ENCODE measurements at regions not wholly inside any gene's neighbourhood (a gene's known extent, or its start where the extent isn't known, plus 50 kb on each side); places are given as distances from the start of the nearest gene placed in this dataset.
"Not testable (repeated sequence)": the region's sequence is repeated elsewhere in the genome, so short reads cannot be mapped to it uniquely, and the experiment has no call there.

DNA sequence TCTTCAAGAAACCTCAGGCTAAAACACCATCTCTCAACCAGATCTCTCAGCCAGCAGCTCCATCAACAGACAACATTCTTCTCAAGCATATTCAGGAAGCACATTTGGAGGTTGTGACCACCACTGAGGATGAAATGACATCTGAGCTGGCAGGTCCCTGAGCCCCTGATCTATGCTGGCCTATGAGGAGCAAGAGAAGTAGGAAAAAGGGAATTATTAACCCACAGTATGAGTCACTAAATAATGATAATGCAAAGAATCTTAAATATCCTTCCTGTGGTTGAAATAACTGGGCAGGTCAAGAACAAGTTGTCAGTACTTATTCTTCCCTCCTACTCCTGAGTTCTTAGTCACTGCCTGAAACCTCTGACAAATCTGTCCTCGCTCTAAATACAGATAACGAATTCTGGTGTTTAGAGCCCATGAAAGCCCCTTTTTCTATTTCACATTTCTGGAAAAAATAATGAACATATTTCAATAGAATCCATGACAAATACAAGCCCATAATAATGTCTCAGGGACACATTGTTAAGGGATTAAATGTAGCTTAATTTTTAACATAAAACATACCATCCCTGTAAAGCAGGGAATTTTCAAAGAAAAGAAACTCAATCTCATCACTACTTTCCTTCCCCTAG lies 225.8 kb upstream of the IRS2 start:
- DNase-seq (ENCODE audit: low read depth in 3 of 3, low spot score in 2 of 3), result no peak

GRCh38 chr13:110010404-110011138 lies 224.2 kb upstream of the IRS2 start:
- DNase-seq (ENCODE audit: low read depth in 3 of 3, low spot score in 2 of 3), result no peak

- DNase-seq (ENCODE audit: low read depth in 3 of 3, low spot score in 2 of 3), result no peak
These were observed 222.4 kb upstream of the IRS2 start for GRCh38 chr13:110008816-110009215.

GRCh38 chr13:110006304-110006703 lies 219.9 kb upstream of the IRS2 start:
- DNase-seq (ENCODE audit: low read depth in 3 of 3, low spot score in 2 of 3), result no peak

GRCh38 chr13:110005563-110005962 lies 219.2 kb upstream of the IRS2 start:
- DNase-seq (ENCODE audit: low read depth in 3 of 3, low spot score in 2 of 3), result no peak

- no peak for DNase-seq (ENCODE audit: low read depth in 3 of 3, low spot score in 2 of 3)
These were observed 218.4 kb upstream of the IRS2 start for GRCh38 chr13:110004814-110005213.

- no peak for DNase-seq (ENCODE audit: low read depth in 3 of 3, low spot score in 2 of 3)
These were observed 215.4 kb upstream of the IRS2 start for GRCh38 chr13:110001670-110002275.

GRCh38 chr13:110000534-110001345 lies 214.4 kb upstream of the IRS2 start:
- no peak for DNase-seq (ENCODE audit: low read depth in 3 of 3, low spot score in 2 of 3)

DNA sequence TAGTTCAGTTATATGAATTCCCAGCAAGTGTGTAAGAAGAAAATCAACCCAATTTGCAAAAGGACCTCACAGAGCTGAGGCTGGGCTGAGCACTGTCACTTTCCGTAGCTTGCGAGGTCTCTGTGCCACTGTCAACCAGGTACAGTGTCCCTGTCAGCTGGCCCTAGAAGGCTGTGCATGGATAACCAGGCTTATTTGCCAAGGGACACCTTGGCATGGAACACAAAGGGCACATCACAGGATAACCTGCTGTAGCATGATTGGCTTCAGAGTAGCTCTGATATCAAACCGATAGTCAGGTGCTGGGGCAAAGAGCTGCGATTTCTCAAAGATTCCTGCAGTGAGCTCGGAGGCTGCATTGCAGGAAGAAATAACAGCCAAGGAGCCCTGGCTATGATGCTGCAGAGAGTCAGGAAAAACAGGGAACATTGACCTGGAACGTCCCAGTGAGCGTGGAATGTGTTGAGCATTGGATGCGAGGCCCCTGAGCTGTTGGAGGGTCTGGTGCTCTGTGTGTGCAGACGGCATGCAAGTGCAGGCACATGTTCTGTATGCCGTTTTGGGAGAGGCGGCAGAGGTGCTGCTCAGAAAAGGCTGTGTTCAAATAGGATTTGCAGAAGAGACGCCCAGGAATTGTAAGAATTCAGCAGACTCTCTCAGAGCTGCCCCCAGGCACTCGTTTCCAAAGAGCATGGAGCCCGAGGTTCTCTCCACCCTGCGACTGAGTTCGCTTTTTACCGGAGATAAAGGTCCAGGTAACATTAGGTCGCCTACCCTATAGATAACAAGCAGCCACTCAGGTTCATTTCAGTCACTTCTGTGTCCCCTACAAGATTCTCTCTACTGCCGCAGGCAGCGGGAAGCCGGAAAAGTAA lies 213.5 kb upstream of the IRS2 start:
- no peak for DNase-seq (ENCODE audit: low read depth in 3 of 3, low spot score in 2 of 3)

GRCh38 chr13:109998684-109999533 lies 212.5 kb upstream of the IRS2 start:
- DNase-seq (ENCODE audit: low read depth in 3 of 3, low spot score in 2 of 3), result no peak

DNA sequence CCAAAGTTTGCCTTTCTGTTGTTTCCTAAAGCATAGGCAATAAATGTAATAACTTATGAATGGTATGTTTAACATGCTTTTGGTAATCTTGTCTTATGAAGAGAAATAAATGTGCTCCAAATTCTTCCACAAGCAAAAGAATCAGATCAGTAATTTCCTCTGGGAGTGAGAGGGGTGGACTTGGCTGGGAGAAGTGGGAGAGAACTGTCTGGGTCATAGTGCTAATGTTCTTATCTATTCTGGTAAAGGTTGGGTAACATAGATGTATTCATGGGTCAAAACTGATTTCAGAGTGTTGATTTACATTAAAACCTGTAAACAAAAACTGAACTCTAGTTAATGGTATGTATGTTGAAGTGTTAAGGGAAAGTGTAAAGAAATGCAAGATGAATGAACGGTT lies 211.7 kb upstream of the IRS2 start:
- DNase-seq (ENCODE audit: low read depth in 3 of 3, low spot score in 2 of 3), result no peak

DNA sequence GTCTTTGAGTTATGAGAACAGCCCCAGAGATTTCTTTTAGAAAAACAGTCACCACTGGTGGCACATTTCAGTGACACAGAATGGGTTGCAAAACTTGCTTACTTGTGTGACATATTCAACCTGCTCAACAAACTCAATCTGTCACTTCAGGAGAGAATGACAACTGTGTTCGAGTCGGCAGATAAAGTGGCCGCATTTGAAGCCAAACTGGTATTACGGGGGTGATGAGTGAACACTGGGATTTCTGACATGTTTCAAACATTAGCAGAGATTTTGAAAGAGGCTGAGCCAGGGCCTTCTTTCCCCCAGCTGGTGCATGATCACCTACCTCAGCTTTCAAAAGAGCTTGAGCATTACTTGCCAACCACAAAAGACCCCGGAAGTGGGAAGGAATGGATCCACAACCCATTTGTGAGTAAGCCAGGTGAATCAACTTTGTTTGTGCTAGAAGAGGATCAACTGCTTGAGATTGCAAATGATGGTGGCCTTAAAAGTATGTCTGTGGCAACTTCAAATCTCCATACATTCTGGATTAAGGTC lies 210.7 kb upstream of the IRS2 start:
- DNase-seq (ENCODE audit: low read depth in 3 of 3, low spot score in 2 of 3), result not testable (repeated sequence)

- DNase-seq (ENCODE audit: low read depth in 3 of 3, low spot score in 2 of 3), result no peak
These were observed 210.1 kb upstream of the IRS2 start for GRCh38 chr13:109996404-109996960.

- no peak for DNase-seq (ENCODE audit: low read depth in 3 of 3, low spot score in 2 of 3)
These were observed 209.2 kb upstream of the IRS2 start for GRCh38 chr13:109995578-109995977.

- DNase-seq (ENCODE audit: low read depth in 3 of 3, low spot score in 2 of 3), result no peak
These were observed 203.9 kb upstream of the IRS2 start for GRCh38 chr13:109990296-109990695.

GRCh38 chr13:109989686-109990085 lies 203.3 kb upstream of the IRS2 start:
- DNase-seq (ENCODE audit: low read depth in 3 of 3, low spot score in 2 of 3), result no peak

- DNase-seq (ENCODE audit: low read depth in 3 of 3, low spot score in 2 of 3), result no peak
These were observed 202.8 kb upstream of the IRS2 start for GRCh38 chr13:109989155-109989554.

DNA sequence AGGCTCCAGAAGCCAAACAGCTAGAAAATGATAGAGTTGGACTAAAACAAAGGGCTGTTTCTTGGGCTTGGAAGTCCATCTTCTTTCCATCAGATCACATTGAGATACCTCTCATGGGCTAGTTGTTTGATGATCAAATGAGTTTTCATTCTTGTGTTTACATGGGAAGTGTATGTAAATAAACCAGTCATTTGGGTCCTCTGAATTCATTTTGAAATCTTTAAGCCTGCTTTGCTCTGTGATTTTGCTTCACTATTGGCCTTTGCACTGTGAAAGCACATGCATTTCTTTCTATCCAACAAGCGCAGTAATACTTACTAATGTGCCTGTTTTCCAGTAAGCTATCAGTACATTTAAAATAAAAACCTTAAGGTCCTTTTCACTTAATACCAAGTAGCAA lies 200.5 kb upstream of the IRS2 start:
- DNase-seq (ENCODE audit: low read depth in 3 of 3, low spot score in 2 of 3), result no peak
